Erythroblast (primary cell): ENCODE measurements at regions not wholly inside any gene's neighbourhood (a gene's known extent, or its start where the extent isn't known, plus 50 kb on each side); places are given as distances from the start of the nearest gene placed in this dataset.

Source experiments
- GATA1 ChIP-seq: IDR thresholded peaks from 2 replicates; pipeline ENCODE4 v1.6.1; 2011; ENCODE audit warnings: low read depth, mild to moderate bottlenecking, control low read depth, low read length, moderate library complexity
- POLR2A ChIP-seq: IDR thresholded peaks from 2 replicates; pipeline ENCODE4 v1.6.1; 2011; ENCODE audit warnings: mild to moderate bottlenecking, low read length

- TF ChIP-seq POLR2A (no peak), GATA1 (no peak)
Observed at GRCh38 chr11:109486129-109486528, 64.1 kb downstream of the C11orf87 start.
